ENCODE measurements at regions not wholly inside any gene's neighbourhood (a gene's known extent, or its start where the extent isn't known, plus 50 kb on each side); places are given as distances from the start of the nearest gene placed in this dataset.

GRCh38 chr5:5777013-5777412, 354.5 kb downstream of the ICE1 start:
- TF ChIP-seq CTCF (IDR thresholded peaks at IDR 0.05; ENCODE audit: insufficient read depth, low read length) (no peak), GABPA (IDR thresholded peaks at IDR 0.05; ENCODE audit: low read depth) (no peak), POLR2AphosphoS5 (IDR thresholded peaks at IDR 0.05; ENCODE audit: low read depth) (no peak), SPI1 (IDR thresholded peaks at IDR 0.05; ENCODE audit: borderline replicate concordance, low read depth) (no peak)

Measured in HL-60 (cell line).